Heart left ventricle (tissue), 16 donors: ENCODE measurements at regions not wholly inside any gene's neighbourhood (a gene's known extent, or its start where the extent isn't known, plus 50 kb on each side); places are given as distances from the start of the nearest gene placed in this dataset.

Experiments
- ATAC-seq, 4 donors: fragments of 200-7000 bp; cut with Tn5 transposase; one replicate each; pipeline ENCODE4 v1.9.1; 2020 to 2022; ENCODE audit warnings: moderate library complexity in 4 of 4, mild to moderate bottlenecking in 3 of 4, moderate number of reproducible peaks in 1 of 4
- DNase-seq, 5 donors: peaks; one replicate each; pipeline ENCODE4 v3.0.0-alpha.2; 2020
- H3K27ac ChIP-seq, 12 donors: fragments of 200-600 bp; sonication (generic) in 4 of 12; one replicate each; pipeline versions ENCODE4 v1.5.0 to v1.8.0; 2016 to 2022; ENCODE audit warnings: mild to moderate bottlenecking in 2 of 12
- H3K27me3 ChIP-seq, 9 donors: fragments of 200-600 bp; sonication (generic) in 2 of 9; one replicate each; pipeline versions ENCODE4 v1.5.1 to v1.8.0; 2016 to 2022; ENCODE audit warnings: mild to moderate bottlenecking in 3 of 9
- H3K36me3 ChIP-seq, 9 donors: fragments of 200-600 bp; sonication (generic) in 2 of 9; one replicate each; pipeline versions ENCODE4 v1.5.0 to v1.8.0; 2018 to 2022; ENCODE audit warnings: mild to moderate bottlenecking in 2 of 9
- H3K4me1 ChIP-seq, 12 donors: fragments of 200-600 bp; sonication (generic) in 4 of 12; one replicate each; pipeline versions ENCODE4 v1.5.0 to v1.8.0; 2016 to 2022; ENCODE audit warnings: mild to moderate bottlenecking in 3 of 12
- H3K4me3 ChIP-seq, 12 donors: fragments of 200-600 bp; sonication (generic) in 4 of 12; one replicate each; pipeline versions ENCODE4 v1.5.0 to v1.8.0; 2017 to 2022; ENCODE audit warnings: mild to moderate bottlenecking in 9 of 12, moderate library complexity in 4 of 12
- H3K9me3 ChIP-seq, 12 donors: fragments of 200-600 bp; sonication (generic) in 4 of 12; one replicate each; pipeline versions ENCODE4 v1.5.0 to v1.8.0; 2016 to 2022; ENCODE audit warnings: mild to moderate bottlenecking in 1 of 12
- POLR2A ChIP-seq, 2 donors: fragments of 450-650 bp; IDR thresholded peaks; one replicate each; pipeline ENCODE4 v1.6.1; 2017; ENCODE audit warnings: antibody characterized with exemption in 2 of 2, mild to moderate bottlenecking in 2 of 2, moderate library complexity in 2 of 2
- WGBS, 4 donors: extraction: QIAGEN DNeasy Blood & Tissue Kit in 2 of 4; methylation state at CpG; one replicate each; pipeline versions ENCODE4 v1.1.5 to v1.1.7; 2013 to 2018; 5-methylcytosine and 5-hydroxymethylcytosine counted together
- intact Hi-C, 10 donors: fragments of 100-400 bp; cut with DNase I; formaldehyde crosslinking; loops; one replicate each; pipeline versions ENCODE4 v1.11.1 to v1.14.2; 2022
- TF ChIP-seq, protein P1 (sequence below), 12 donors: fragments of 200-600 bp; sonication (generic) in 4 of 12; IDR thresholded peaks; one replicate each; pipeline versions ENCODE4 v1.5.0 to v1.8.0; 2018 to 2022; ENCODE audit warnings: antibody characterized with exemption in 12 of 12, mild to moderate bottlenecking in 5 of 12
- donor health status: ischemic (EF 13 %, LVEDD 7.1; RV severe dilation, severe dysfunction).
- donor health status: healthy with polysubstance abuse.
- donor health status: DM: no; HTN: yes; CAD: no.
- donor health status: DM: no; HTN: no; CAD: no.
- donor health status: ischemic (EF 25% LVEDD 6.9; RV normal size, moderate dysfunction).
- donor health status: ischemic (EF 25% LVEDD 5.7; RV mildly dilated, moderate dysfunction).
- donor health status: healthy.
- donor health status: DM: yes; HTN: yes; CAD: no.
- donor health status: ischemic (EF 35%, LVEDD 5.7; RV mildly dilated, moderate dysfunction).
- donor health status: nonischemic (EF 11% LVEDD 7.7; RV severe dilation, severe dysfunction).
- donor health status: DM: yes; HTN: yes; CAD: no.
- donor health status: PGD.
- donor health status: ischemic (EF 29% LVEDD 5.4; RV normal size, mild dysfunction).
- donor health status: nonischemic (EF 23%, LVEDD 6.1; RV moderate dilation, normal function).

DNA sequence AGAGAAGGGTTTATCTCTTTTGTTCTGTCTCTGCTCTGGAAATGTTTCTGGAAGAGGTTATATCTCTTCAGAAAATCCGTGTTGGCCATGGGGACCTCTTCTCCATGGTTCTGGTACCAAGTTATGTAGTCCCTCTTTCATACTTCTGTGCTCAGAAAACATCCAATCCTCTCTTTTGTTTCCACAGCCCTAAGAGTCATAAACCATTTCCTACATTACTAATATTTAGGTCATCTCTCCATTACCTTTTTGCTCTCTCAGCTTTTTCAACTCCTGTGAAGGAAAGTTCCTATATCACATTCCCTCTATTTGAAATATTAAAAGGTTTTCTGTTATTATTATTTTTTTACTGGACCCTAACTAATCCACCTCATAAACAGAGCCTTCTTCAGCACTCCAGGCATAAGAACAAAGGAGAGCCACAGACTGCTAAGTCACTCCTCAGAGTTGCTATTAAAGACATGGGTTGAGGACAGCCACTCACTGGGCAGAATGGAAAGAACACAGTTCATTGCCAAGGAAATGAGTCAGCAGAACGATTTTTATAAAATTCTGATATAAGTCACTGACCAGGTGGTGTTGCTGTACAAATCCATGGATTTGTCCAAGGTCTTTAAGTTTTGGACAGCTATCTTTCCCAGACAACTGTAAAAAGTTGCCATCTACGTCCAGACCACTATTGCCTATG lies 122.4 kb upstream of the NPY2R start:
- Histone ChIP-seq H3K27me3 (no peaks in the 10 kb centered on the region), H3K36me3 (no peaks in the 10 kb centered on the region), H3K4me3 (no peak overlapping the region), H3K4me1 (no peaks in the 10 kb centered on the region), H3K9me3 (peaks cover 0 to 2% (median 0%) of the 10 kb centered on the region in 12 donors), H3K27ac (no peak overlapping the region)
- WGBS, 4 donors = 35 to 55% (median 52%) methylated on average over 3 of the region's 3 CpGs
- intact Hi-C loops = no loop called here
- ATAC-seq (no peak), DNase-seq (no peak)
- TF ChIP-seq, protein P1, sequence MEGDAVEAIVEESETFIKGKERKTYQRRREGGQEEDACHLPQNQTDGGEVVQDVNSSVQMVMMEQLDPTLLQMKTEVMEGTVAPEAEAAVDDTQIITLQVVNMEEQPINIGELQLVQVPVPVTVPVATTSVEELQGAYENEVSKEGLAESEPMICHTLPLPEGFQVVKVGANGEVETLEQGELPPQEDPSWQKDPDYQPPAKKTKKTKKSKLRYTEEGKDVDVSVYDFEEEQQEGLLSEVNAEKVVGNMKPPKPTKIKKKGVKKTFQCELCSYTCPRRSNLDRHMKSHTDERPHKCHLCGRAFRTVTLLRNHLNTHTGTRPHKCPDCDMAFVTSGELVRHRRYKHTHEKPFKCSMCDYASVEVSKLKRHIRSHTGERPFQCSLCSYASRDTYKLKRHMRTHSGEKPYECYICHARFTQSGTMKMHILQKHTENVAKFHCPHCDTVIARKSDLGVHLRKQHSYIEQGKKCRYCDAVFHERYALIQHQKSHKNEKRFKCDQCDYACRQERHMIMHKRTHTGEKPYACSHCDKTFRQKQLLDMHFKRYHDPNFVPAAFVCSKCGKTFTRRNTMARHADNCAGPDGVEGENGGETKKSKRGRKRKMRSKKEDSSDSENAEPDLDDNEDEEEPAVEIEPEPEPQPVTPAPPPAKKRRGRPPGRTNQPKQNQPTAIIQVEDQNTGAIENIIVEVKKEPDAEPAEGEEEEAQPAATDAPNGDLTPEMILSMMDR (IDR thresholded peaks at IDR 0.05) = no peak
- no peak for TF ChIP-seq POLR2A (IDR thresholded peaks at IDR 0.05)

DNA sequence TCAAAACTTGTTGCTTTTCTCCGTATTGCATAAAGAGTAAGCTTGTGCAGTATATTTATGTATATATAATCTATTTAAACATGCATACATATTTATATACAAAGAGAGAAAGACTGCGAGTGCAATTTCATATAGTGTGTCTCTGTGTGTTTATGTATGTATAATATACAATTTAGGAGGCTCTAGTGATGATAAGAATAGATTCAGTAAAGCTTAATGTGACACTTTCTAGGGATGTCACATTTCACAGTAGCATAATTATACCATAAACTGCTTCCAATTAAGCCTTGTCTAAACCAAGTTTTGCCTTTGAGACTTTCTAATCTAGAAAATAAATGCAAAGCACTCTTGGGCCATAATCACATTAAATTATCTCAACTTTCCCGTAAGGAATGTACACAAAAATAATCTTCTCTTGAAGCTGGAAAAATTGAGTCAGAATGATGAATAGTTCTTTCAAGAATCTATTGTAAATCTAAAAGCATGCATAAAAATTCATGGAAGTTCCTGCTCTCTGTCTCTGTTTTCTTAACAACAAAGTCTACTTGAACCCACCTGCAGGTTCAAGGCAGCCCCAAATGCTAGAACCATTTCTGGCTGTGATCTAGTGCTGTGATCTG lies 114.1 kb upstream of the NPY2R start:
- no peak for ATAC-seq
- TF ChIP-seq, protein P1 (IDR thresholded peaks at IDR 0.05) = no peak
- TF ChIP-seq POLR2A (IDR thresholded peaks at IDR 0.05) = no peak
- H3K27ac ChIP-seq = no peak overlapping the region
- H3K36me3 ChIP-seq = no peaks in the 10 kb centered on the region
- H3K27me3 ChIP-seq = no peaks in the 10 kb centered on the region
- intact Hi-C loops = no loop called here
- no peak overlapping the region for H3K4me3 ChIP-seq
- no peak for DNase-seq
- H3K9me3 ChIP-seq = no peaks in the 10 kb centered on the region
- 69 to 80% (median 80%) methylated on average over 3 of the region's 3 CpGs for WGBS, 4 donors
- no peaks in the 10 kb centered on the region for H3K4me1 ChIP-seq

DNA sequence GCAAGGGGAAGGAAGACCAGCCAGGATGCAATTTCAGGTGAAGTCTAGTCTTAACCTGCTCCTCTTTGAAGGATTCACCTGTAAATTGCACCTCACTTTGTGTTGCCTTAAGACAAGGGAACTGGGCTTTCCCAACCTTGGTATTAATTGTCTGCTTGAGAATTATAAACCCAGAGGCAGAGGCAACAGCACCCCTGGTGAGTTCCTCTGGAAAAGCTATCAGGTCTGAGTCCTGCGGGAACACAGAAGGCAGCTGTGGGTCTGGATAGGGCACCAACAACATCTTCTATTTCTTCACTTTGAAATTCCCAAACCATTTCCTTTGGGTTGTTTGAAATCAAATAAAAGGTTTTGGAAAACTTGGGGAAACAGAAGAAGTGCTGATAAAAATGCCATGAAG lies 109.2 kb upstream of the NPY2R start:
- TF ChIP-seq POLR2A (IDR thresholded peaks at IDR 0.05) = no peak
- TF ChIP-seq, protein P1 (IDR thresholded peaks at IDR 0.05) = no peak
- Histone ChIP-seq H3K4me1 (no peaks in the 10 kb centered on the region), H3K4me3 (no peak overlapping the region), H3K27ac (no peak overlapping the region), H3K36me3 (no peaks in the 10 kb centered on the region), H3K27me3 (no peaks in the 10 kb centered on the region), H3K9me3 (no peaks in the 10 kb centered on the region)
- no peak for DNase-seq
- WGBS, 4 donors = 60 to 88% (median 78%) methylated on average over 1 of the region's 1 CpG
- no peak for ATAC-seq
- intact Hi-C loops = no loop called here

DNA sequence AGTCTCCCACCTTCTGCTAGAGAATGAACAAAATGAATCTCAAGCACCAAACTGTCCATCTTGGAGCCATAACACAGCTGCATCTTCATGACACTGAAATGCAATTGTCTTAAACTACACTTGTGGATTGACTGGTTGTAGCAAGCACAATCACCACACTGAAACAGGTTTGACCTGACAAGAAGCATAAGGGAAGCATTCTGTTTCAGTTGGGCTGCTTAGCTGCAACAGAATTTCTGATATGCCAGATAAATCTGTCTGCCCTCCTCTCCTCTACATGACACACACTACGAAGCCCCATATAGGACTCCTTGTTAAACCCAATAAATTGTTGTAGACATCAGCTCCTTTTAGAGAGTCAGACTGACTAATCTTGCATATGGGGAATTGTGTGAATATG lies 101.8 kb upstream of the NPY2R start:
- intact Hi-C loops = no loop called here
- ATAC-seq (no peak), DNase-seq (no peak)
- no peaks in the 10 kb centered on the region for H3K4me1 ChIP-seq
- no peak for TF ChIP-seq POLR2A (IDR thresholded peaks at IDR 0.05)
- TF ChIP-seq, protein P1 (IDR thresholded peaks at IDR 0.05) = no peak
- H3K9me3 ChIP-seq = no peaks in the 10 kb centered on the region
- no peaks in the 10 kb centered on the region for H3K27me3 ChIP-seq
- 36 to 54% (median 51%) methylated on average over 1 of the region's 1 CpG for WGBS, 4 donors
- no peak overlapping the region for H3K4me3 ChIP-seq
- no peak overlapping the region for H3K27ac ChIP-seq
- no peaks in the 10 kb centered on the region for H3K36me3 ChIP-seq
